ENCODE measurements at regions not wholly inside any gene's neighbourhood (a gene's known extent, or its start where the extent isn't known, plus 50 kb on each side); places are given as distances from the start of the nearest gene placed in this dataset.
"Not testable (repeated sequence)": the region's sequence is repeated elsewhere in the genome, so short reads cannot be mapped to it uniquely, and the experiment has no call there.

GRCh38 chr7:136400877-136401276 is 423.7 kb upstream of the MTPN start:
- no peaks in the 10 kb centered on the region for H3K4me1 Mint-ChIP-seq
- H3K9me3 Mint-ChIP-seq, result no peaks in the 10 kb centered on the region
- no peaks in the 10 kb centered on the region for H3K27me3 Mint-ChIP-seq (ENCODE audit: low read depth)
- no peak overlapping the region for H3K4me3 Mint-ChIP-seq
- no peak overlapping the region for H3K27ac Mint-ChIP-seq
- no peaks in the 10 kb centered on the region for H3K36me3 Mint-ChIP-seq (ENCODE audit: low read depth)
- no peak for TF ChIP-seq CTCF (IDR thresholded peaks at IDR 0.05; ENCODE audit: unreplicated experiment in 3 of 3)

GRCh38 chr7:136399385-136399784 is 422.2 kb upstream of the MTPN start:
- no peaks in the 10 kb centered on the region for H3K9me3 Mint-ChIP-seq
- no peaks in the 10 kb centered on the region for H3K36me3 Mint-ChIP-seq (ENCODE audit: low read depth)
- no peak overlapping the region for H3K4me3 Mint-ChIP-seq
- H3K27ac Mint-ChIP-seq, result no peak overlapping the region
- TF ChIP-seq CTCF (IDR thresholded peaks at IDR 0.05; ENCODE audit: unreplicated experiment in 3 of 3), result no peak
- H3K27me3 Mint-ChIP-seq (ENCODE audit: low read depth), result no peaks in the 10 kb centered on the region
- H3K4me1 Mint-ChIP-seq, result no peaks in the 10 kb centered on the region

- Mint-ChIP-seq H3K4me1 (no peaks in the 10 kb centered on the region), H3K9me3 (no peaks in the 10 kb centered on the region), H3K27ac (no peak overlapping the region), H3K4me3 (no peak overlapping the region), H3K27me3 (ENCODE audit: low read depth) (no peaks in the 10 kb centered on the region), H3K36me3 (ENCODE audit: low read depth) (no peaks in the 10 kb centered on the region)
- TF ChIP-seq CTCF (IDR thresholded peaks at IDR 0.05; ENCODE audit: unreplicated experiment in 3 of 3), result no peak
These were observed 415.7 kb upstream of the MTPN start for GRCh38 chr7:136392856-136393255.

- H3K4me3 Mint-ChIP-seq, result no peak overlapping the region
These were observed 414.2 kb upstream of the MTPN start for GRCh38 chr7:136391371-136391770.

GRCh38 chr7:136389933-136390332 is 412.8 kb upstream of the MTPN start:
- H3K9me3 Mint-ChIP-seq, result no peaks in the 10 kb centered on the region
- H3K4me1 Mint-ChIP-seq, result no peaks in the 10 kb centered on the region
- no peak overlapping the region for H3K4me3 Mint-ChIP-seq
- no peaks in the 10 kb centered on the region for H3K27me3 Mint-ChIP-seq (ENCODE audit: low read depth)
- H3K36me3 Mint-ChIP-seq (ENCODE audit: low read depth), result no peaks in the 10 kb centered on the region
- no peak for TF ChIP-seq CTCF (IDR thresholded peaks at IDR 0.05; ENCODE audit: unreplicated experiment in 3 of 3)
- no peak overlapping the region for H3K27ac Mint-ChIP-seq

More at GRCh38 chr7:136391371-136391770, 414.2 kb upstream of the MTPN start:
- Mint-ChIP-seq H3K4me1 (no peaks in the 10 kb centered on the region), H3K36me3 (ENCODE audit: low read depth) (no peaks in the 10 kb centered on the region), H3K9me3 (no peaks in the 10 kb centered on the region), H3K27ac (no peak overlapping the region), H3K27me3 (ENCODE audit: low read depth) (no peaks in the 10 kb centered on the region)
- no peak for TF ChIP-seq CTCF (IDR thresholded peaks at IDR 0.05; ENCODE audit: unreplicated experiment in 3 of 3)

- Mint-ChIP-seq H3K4me3 (peak overlapping the region in 1 of 3 experiments; percentile 47), H3K9me3 (no peaks in the 10 kb centered on the region), H3K36me3 (ENCODE audit: low read depth) (no peaks in the 10 kb centered on the region), H3K27me3 (ENCODE audit: low read depth) (no peaks in the 10 kb centered on the region), H3K27ac (no peak overlapping the region), H3K4me1 (no peaks in the 10 kb centered on the region)
- no peak for TF ChIP-seq CTCF (IDR thresholded peaks at IDR 0.05; ENCODE audit: unreplicated experiment in 3 of 3)
These were observed 409.7 kb upstream of the MTPN start for GRCh38 chr7:136386876-136387275.

GRCh38 chr7:136371409-136371808 is 394.2 kb upstream of the MTPN start:
- H3K4me3 Mint-ChIP-seq; H3K4me1 Mint-ChIP-seq; H3K27ac Mint-ChIP-seq; H3K9me3 Mint-ChIP-seq; H3K36me3 Mint-ChIP-seq (ENCODE audit: low read depth); H3K27me3 Mint-ChIP-seq (ENCODE audit: low read depth): not testable (repeated sequence)

Data from nephron (organoid).